Activated CD8-positive, alpha-beta memory T cell treated with anti-CD3 and anti-CD28 coated beads, Interleukin-2, amount 10 ng/mL, durations not matched to agents 7 days and 5 days (primary cell): ENCODE measurements at regions not wholly inside any gene's neighbourhood (a gene's known extent, or its start where the extent isn't known, plus 50 kb on each side); places are given as distances from the start of the nearest gene placed in this dataset.

ENCODE experiments used
- ATAC-seq: fragments of 150-1000 bp; cut with Tn5 transposase; one replicate; pipeline ENCODE4 v1.10.0; 2021; ENCODE audit warnings: moderate library complexity
- CTCF ChIA-PET: fragments of 350-600 bp; sonication (Branson Sonifier 250); formaldehyde crosslinking; loops from one replicate; lab custom pipeline; 2021; ENCODE audit warnings: antibody characterized with exemption; lab: Charles Lee
- DNase-seq: peaks from one replicate; pipeline ENCODE4 v3.0.0-alpha.2; 2020
- H3K27ac Mint-ChIP-seq: one replicate; pipeline ENCODE4 v1.8.0; 2021; ENCODE audit warnings: mild to moderate bottlenecking, mixed read lengths
- H3K27me3 Mint-ChIP-seq: one replicate; pipeline ENCODE4 v1.8.0; 2021; ENCODE audit warnings: mixed read lengths
- H3K36me3 Mint-ChIP-seq: one replicate; pipeline ENCODE4 v1.8.0; 2021; ENCODE audit warnings: mild to moderate bottlenecking, mixed read lengths
- H3K4me1 Mint-ChIP-seq: one replicate; pipeline ENCODE4 v1.8.0; 2021; ENCODE audit warnings: mixed read lengths
- H3K4me3 Mint-ChIP-seq: one replicate; pipeline ENCODE4 v1.8.0; 2021; ENCODE audit warnings: mild to moderate bottlenecking, moderate library complexity, mixed read lengths
- H3K9me3 Mint-ChIP-seq: one replicate; pipeline ENCODE4 v1.8.0; 2022; ENCODE audit warnings: low read depth, mixed read lengths

DNA sequence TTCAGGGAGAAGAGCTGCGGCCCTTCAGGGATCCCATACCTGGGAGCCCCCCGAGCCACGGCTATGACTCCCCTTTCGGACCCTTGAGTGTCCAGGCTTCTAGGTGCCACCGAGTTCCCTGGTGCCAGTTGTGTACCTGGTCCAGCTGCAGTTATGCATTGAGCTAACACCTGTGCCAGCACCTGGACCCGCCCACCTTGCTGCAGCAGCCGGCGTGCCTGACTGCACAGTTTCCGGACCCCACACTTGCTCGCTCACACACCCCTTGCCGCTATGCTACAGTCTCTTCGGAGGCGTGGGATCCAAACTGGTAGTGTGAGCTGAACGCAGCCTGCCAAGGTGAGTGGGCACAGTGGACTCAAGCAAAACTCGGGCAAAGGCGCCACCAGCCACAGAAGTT lies 284.5 kb upstream of the ROBO1 start:
- Mint-ChIP-seq H3K4me3 (no peak overlapping the region), H3K36me3 (no peaks in the 10 kb centered on the region), H3K27ac (no peak overlapping the region), H3K27me3 (no peaks in the 10 kb centered on the region), H3K9me3 (peaks cover 7% of the 10 kb centered on the region), H3K4me1 (no peaks in the 10 kb centered on the region)
- CTCF ChIA-PET: no interaction called here
- no peak for DNase-seq
- ATAC-seq: no peak

DNA sequence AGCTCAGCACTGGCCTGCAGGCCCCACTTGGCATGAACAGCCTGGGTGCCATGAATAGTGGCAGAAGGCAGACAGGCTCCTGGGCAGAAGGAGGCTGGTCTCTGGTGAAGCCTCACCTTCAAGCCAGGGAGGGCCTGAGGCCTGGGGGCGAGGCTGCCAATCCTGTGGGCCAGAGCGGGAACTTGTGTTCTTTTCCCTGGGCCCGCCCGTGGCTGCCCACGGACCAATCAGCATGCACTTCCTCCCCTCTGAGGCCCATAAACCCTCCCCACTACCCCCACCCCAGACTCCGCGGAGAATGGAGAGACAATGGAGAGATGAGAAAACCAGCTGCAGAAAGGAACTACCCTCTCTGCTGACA lies 283.8 kb upstream of the ROBO1 start:
- no peak overlapping the region for H3K4me3 Mint-ChIP-seq
- no peaks in the 10 kb centered on the region for H3K4me1 Mint-ChIP-seq
- ATAC-seq (no peak), DNase-seq (no peak)
- no peak overlapping the region for H3K27ac Mint-ChIP-seq
- peaks cover 7% of the 10 kb centered on the region for H3K9me3 Mint-ChIP-seq
- H3K36me3 Mint-ChIP-seq: no peaks in the 10 kb centered on the region
- CTCF ChIA-PET: no interaction called here
- H3K27me3 Mint-ChIP-seq: no peaks in the 10 kb centered on the region

DNA sequence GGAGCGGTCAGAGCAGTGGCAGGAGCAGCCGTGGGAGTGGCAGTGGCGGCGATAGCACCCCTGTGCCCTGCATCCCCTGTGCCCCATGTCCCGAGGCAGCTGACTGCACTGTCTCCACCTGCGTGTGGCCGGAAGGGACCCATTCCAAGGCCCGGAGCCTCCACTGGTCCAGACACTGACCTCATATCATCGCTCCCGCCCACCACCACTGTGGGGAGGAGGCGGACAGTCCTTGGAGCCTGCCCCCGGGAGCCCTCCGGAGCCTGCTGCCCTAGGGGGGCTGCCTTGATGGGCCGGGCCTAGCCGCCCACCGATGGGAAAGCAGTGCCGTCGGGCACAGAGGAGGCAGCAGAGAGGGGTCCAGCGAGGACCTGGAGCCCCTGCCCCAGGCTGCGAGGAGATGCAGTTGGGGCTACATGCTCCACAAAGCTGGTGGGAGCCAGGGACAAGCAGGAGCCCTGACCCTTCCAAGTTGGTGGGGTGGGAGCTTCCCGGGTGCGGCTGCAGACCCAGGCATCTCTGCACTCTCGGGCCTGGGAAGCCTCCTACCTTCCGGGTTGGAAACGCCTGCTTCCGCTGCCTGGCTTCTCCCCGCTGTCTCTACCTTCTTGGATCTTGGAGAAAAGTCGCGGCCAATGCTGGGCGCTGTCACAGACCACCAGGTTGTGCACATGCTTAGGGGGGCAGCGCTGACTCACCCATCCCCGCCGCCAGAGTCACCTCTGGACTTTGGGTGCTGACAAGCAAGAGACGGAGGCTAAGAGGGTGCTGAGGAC lies 283.2 kb upstream of the ROBO1 start:
- ATAC-seq (no peak), DNase-seq (no peak)
- Mint-ChIP-seq H3K27me3 (no peaks in the 10 kb centered on the region), H3K4me1 (no peaks in the 10 kb centered on the region), H3K27ac (no peak overlapping the region), H3K4me3 (no peak overlapping the region), H3K36me3 (no peaks in the 10 kb centered on the region), H3K9me3 (peaks cover 7% of the 10 kb centered on the region)
- CTCF ChIA-PET: no interaction called here

DNA sequence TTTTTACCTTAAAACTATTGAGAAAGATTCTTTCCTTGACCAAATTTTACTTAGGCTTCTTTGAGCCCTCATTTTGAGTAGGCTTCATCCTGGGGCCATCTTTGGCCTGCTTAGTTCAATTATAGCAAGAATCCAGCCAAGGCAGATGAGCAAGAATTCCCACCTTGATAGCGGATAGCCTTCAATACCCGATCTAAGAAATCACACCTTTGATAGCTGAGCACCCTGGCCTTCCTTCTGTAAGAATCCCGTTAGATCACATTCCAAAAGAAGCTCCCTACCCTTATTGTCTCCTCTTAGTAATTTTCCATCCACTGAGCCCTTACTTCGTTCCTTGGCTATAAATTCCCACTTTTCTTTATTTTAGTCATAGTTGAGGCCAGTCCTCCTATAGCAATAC lies 275.4 kb upstream of the ROBO1 start:
- no peak for DNase-seq
- CTCF ChIA-PET: no interaction called here
- Mint-ChIP-seq H3K4me1 (no peaks in the 10 kb centered on the region), H3K4me3 (no peak overlapping the region), H3K36me3 (no peaks in the 10 kb centered on the region), H3K27ac (no peak overlapping the region), H3K27me3 (no peaks in the 10 kb centered on the region), H3K9me3 (peaks cover 3% of the 10 kb centered on the region)
- ATAC-seq: no peak

DNA sequence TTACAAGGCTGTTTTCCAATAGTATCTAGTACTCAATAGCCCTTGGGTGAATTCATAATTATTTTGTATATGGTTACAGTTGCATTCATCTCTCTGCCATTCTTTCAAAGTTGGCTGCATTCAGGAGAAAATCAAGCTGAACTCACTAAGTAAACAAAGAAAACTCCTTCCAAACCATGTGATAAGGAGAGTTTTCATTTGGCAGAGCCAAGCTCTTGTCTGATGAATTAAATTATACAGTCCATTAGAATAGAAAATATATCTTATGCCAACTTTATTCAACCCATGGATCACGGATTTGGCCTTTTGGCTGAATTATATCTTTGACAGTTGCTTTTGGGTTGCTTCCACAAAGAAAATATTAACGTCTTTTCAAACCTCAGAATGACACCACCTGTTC lies 272.3 kb upstream of the ROBO1 start:
- no peaks in the 10 kb centered on the region for H3K27me3 Mint-ChIP-seq
- no peak for ATAC-seq
- H3K4me3 Mint-ChIP-seq: no peak overlapping the region
- H3K36me3 Mint-ChIP-seq: no peaks in the 10 kb centered on the region
- H3K27ac Mint-ChIP-seq: no peak overlapping the region
- CTCF ChIA-PET: no interaction called here
- H3K9me3 Mint-ChIP-seq: peaks cover 5% of the 10 kb centered on the region
- H3K4me1 Mint-ChIP-seq: no peaks in the 10 kb centered on the region
- DNase-seq: no peak

DNA sequence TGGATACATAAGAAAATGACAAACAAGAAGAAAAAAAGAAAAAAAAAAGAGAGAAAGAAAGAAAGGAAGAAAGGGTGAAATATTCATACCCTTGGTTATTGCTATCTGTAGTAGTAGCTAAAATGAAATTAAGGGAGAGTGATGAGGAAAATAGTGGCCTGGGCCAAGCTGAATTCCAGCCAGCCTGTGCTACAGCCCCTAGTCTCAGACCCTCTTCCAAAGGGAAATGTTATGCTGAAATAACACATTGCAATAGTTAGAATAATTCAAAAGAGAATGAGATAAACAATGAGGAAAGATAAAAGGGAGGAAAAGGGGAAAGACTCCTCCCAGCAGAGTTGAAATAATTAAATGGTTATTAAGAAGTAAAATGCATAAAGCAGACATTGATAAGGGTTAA lies 268.4 kb upstream of the ROBO1 start:
- no peak overlapping the region for H3K4me3 Mint-ChIP-seq
- H3K9me3 Mint-ChIP-seq: peaks cover 8% of the 10 kb centered on the region
- no peaks in the 10 kb centered on the region for H3K4me1 Mint-ChIP-seq
- ATAC-seq: no peak
- H3K27ac Mint-ChIP-seq: no peak overlapping the region
- CTCF ChIA-PET: no interaction called here
- no peak for DNase-seq
- H3K27me3 Mint-ChIP-seq: no peaks in the 10 kb centered on the region
- H3K36me3 Mint-ChIP-seq: no peaks in the 10 kb centered on the region

DNA sequence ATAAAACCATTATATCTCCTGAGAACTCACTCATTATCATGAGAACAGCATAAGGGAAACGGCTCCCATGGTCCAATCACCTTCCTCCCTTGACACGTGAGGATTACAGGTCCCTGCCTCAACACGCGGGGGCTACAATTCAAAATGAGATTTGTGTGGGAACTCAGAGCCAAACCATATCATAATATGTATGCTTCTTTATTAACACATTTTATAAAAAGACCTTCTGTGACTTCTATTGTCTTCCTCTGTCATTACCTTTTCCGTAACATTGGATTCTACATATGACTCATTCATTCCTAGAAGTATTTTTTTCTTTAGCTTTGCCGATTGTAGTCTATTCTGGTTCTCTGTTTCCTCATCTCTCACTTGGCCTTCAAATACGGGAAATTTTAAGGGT lies 267.2 kb upstream of the ROBO1 start:
- H3K27ac Mint-ChIP-seq: no peak overlapping the region
- H3K4me1 Mint-ChIP-seq: no peaks in the 10 kb centered on the region
- no peak for DNase-seq
- H3K4me3 Mint-ChIP-seq: no peak overlapping the region
- no peaks in the 10 kb centered on the region for H3K27me3 Mint-ChIP-seq
- peaks cover 9% of the 10 kb centered on the region for H3K9me3 Mint-ChIP-seq
- no peak for ATAC-seq
- H3K36me3 Mint-ChIP-seq: no peaks in the 10 kb centered on the region
- CTCF ChIA-PET: no interaction called here

DNA sequence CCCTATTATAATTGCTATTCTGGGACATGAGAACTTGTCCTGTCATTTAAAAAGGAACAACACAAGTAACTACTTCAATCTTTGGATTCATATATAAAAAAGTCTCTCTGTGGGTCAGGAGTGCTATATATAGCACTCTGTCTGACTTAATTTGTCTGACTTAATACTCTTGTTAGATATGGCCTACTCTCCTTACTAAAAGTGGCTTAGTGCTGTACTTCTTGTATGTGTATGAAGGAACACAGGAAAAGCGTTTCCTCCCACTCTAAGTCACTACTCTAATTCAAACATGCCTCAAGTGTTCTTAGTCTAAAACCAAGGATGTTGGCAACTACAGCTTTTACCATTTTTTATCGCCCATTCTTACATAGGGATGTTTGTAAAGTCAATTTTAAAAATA lies 255.2 kb upstream of the ROBO1 start:
- Mint-ChIP-seq H3K27me3 (no peaks in the 10 kb centered on the region), H3K4me1 (no peaks in the 10 kb centered on the region), H3K4me3 (no peak overlapping the region), H3K27ac (no peak overlapping the region), H3K9me3 (peaks cover 5% of the 10 kb centered on the region), H3K36me3 (no peaks in the 10 kb centered on the region)
- no peak for ATAC-seq
- no peak for DNase-seq
- CTCF ChIA-PET: no interaction called here

DNA sequence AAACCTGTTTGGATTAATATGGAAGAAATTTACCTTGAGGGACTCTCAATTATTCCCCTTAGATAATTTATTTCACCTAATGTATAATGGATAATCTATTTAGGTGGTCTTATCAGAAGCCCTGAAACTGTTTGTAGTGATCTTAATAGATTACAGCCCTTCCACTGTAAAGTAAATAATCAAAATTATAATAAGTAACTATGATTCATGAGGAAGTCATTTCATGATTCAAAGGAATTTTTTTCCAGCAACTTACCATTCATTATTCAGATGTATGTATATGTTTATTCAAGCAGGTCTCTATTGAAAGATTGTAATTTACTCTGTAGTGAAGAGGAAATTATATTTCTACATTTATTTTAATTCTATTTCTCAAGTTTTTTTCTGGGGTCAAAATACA lies 250.6 kb upstream of the ROBO1 start:
- H3K27me3 Mint-ChIP-seq: no peaks in the 10 kb centered on the region
- ATAC-seq (no peak), DNase-seq (no peak)
- CTCF ChIA-PET: no interaction called here
- no peaks in the 10 kb centered on the region for H3K4me1 Mint-ChIP-seq
- H3K36me3 Mint-ChIP-seq: no peaks in the 10 kb centered on the region
- no peak overlapping the region for H3K27ac Mint-ChIP-seq
- no peak overlapping the region for H3K4me3 Mint-ChIP-seq
- peaks cover 3% of the 10 kb centered on the region for H3K9me3 Mint-ChIP-seq

DNA sequence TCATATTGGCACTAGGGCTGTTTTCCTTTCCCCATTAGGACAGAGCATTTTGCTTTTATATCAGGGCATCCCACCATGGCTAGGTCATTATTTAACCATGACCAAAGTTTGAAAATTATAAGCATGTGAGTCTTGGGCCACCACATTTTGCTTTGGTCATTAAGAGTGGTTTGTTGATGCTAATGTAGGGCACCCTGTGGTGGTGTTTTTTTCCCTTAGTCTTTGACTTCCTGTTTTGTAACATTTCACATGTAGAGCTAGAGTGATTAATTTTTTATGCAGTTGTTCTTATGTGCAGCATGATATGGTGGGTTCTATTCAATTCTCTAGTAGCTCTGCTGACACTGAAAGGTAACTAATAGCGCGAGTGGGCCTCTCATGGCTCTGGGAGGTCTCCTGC lies 249.6 kb upstream of the ROBO1 start:
- H3K27ac Mint-ChIP-seq: no peak overlapping the region
- H3K36me3 Mint-ChIP-seq: no peaks in the 10 kb centered on the region
- DNase-seq (no peak), ATAC-seq (no peak)
- H3K4me3 Mint-ChIP-seq: no peak overlapping the region
- no peaks in the 10 kb centered on the region for H3K27me3 Mint-ChIP-seq
- H3K4me1 Mint-ChIP-seq: no peaks in the 10 kb centered on the region
- peaks cover 4% of the 10 kb centered on the region for H3K9me3 Mint-ChIP-seq
- CTCF ChIA-PET: no interaction called here

DNA sequence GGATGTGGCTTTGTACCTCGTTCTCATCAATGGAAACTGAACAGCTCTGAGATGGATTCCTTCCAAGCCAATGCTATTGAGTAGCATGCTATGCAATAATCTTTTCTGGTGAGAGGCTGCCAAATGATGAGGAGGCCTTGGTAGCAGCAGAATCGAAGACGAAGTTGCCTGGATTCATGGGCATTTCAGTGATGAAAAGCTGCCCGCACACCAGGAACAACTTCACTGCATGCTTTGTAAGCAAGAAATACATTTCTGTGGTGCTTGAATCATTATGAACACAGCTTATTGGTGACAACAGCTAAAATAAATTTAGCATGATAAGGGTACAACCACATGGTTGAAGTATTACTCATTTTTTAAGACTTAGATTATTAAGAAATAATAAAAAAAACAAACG lies 246.8 kb upstream of the ROBO1 start:
- ATAC-seq: no peak
- CTCF ChIA-PET: no interaction called here
- Mint-ChIP-seq H3K36me3 (no peaks in the 10 kb centered on the region), H3K4me3 (no peak overlapping the region), H3K27me3 (no peaks in the 10 kb centered on the region), H3K9me3 (peaks cover 2% of the 10 kb centered on the region), H3K27ac (no peak overlapping the region), H3K4me1 (no peaks in the 10 kb centered on the region)
- no peak for DNase-seq

DNA sequence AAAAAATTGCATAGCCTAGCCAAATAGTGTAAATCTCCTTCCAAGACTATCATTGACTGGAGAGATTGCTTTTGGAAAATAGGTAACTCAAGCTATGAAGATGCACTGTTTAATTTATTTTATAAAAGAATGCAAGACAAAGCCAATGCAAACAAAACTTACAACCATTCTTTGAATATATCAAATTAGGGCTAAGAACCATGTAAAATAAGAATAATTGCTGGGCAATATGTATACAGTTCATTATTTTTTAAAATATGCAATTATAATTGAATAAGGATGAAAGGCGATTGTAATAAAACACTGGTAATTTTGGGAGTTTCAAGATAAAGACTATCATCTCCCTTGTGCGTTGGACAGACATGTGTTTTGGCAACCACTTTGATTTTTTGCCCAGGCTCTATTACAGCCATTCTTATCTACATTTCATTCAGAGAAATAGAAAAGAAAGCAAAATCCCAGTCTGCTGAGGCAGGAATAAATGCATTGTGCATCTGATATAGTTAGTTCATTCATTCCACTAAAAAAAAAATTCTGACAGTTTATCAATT lies 242.3 kb upstream of the ROBO1 start:
- Mint-ChIP-seq H3K4me3 (no peak overlapping the region), H3K4me1 (no peaks in the 10 kb centered on the region), H3K9me3 (peaks cover 12% of the 10 kb centered on the region), H3K27me3 (no peaks in the 10 kb centered on the region), H3K36me3 (no peaks in the 10 kb centered on the region), H3K27ac (no peak overlapping the region)
- DNase-seq: no peak
- no peak for ATAC-seq
- CTCF ChIA-PET: no interaction called here

DNA sequence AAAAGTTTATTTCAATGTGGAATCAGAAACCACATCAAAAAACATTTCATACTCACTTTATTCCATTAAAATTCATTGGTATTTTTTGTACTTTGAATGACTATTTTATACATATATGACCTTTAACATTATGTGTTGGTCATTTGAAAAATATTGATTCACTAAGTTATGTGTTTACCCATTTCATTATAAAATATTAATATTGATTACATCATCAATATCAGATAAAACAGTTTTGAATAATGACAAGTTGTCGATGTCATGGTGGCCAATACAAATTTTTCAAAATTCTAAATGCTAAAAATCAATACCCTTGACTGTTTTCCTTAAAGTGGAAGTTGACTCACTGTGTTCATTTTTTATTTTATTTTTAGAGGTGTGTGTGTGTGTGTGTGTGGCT lies 239.7 kb upstream of the ROBO1 start:
- Mint-ChIP-seq H3K4me1 (no peaks in the 10 kb centered on the region), H3K4me3 (no peak overlapping the region), H3K36me3 (no peaks in the 10 kb centered on the region), H3K9me3 (peaks cover 12% of the 10 kb centered on the region), H3K27me3 (no peaks in the 10 kb centered on the region), H3K27ac (no peak overlapping the region)
- CTCF ChIA-PET: no interaction called here
- DNase-seq (no peak), ATAC-seq (no peak)

DNA sequence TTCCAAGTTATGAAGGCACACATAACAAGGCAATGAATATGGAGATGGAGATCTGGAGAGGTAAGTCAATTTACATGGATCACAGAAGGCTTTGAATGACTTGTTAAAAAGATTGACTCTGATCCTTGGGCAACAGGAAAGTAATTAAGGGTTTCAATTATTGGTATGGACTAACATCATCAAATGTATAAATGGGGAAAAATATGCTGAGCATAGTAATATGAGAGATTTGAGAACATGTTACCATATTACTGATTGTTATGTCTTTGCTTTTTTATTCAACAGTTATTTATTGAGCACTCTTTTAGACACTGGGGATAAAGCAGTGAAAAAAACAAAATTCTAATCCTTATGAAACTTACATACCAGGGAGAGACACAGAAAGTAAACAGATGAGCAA lies 238.5 kb upstream of the ROBO1 start:
- peaks cover 10% of the 10 kb centered on the region for H3K9me3 Mint-ChIP-seq
- DNase-seq (no peak), ATAC-seq (no peak)
- no peak overlapping the region for H3K27ac Mint-ChIP-seq
- H3K4me1 Mint-ChIP-seq: no peaks in the 10 kb centered on the region
- H3K27me3 Mint-ChIP-seq: no peaks in the 10 kb centered on the region
- no peaks in the 10 kb centered on the region for H3K36me3 Mint-ChIP-seq
- CTCF ChIA-PET: no interaction called here
- H3K4me3 Mint-ChIP-seq: no peak overlapping the region

DNA sequence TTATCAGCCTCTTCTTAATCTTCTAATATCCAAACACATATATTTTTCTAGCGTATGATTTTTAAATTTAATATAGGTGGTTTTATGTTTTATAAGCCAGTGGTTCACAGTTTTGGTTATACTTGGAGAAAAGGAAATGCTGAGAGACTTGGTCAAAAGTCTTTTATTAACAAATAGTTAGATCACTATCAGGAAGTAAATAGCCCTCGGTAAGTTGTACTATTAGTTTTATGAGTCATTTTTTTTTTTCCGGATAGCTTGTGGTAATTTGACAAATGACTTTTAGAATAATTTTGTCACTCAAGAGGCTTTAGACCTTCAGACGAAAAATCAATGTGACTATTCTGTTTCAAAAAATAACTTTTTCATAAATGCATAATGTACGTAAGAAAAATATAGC lies 232.2 kb upstream of the ROBO1 start:
- Mint-ChIP-seq H3K9me3 (peaks cover 11% of the 10 kb centered on the region), H3K27ac (no peak overlapping the region), H3K4me1 (no peaks in the 10 kb centered on the region), H3K36me3 (no peaks in the 10 kb centered on the region), H3K27me3 (no peaks in the 10 kb centered on the region), H3K4me3 (no peak overlapping the region)
- no peak for DNase-seq
- CTCF ChIA-PET: no interaction called here
- ATAC-seq: no peak
